ENCODE measurements at regions not wholly inside any gene's neighbourhood (a gene's known extent, or its start where the extent isn't known, plus 50 kb on each side); places are given as distances from the start of the nearest gene placed in this dataset.

DNA sequence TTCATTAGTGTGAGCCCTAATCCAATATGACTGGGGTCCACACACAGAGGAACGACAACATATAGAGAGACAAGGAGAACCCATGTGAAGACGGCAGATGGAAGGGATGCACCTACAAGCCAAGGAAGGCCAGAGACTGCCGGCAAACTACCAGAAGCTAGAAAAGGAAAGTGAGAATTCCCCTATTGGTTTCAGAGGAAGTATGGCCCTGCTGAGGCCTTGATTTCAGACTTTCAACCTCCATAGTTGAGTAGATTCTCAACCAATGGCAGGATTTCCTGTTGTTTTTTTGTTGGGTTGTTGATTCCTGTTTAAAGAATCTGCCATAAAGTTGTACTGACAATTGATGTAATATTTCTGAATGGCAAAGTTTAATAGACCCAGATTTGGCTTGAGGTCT is 241.5 kb downstream of the SATB2 start:
- no peaks in the 10 kb centered on the region for H3K4me1 Mint-ChIP-seq
- no peak for TF ChIP-seq CTCF (IDR thresholded peaks at IDR 0.05)
- no peak overlapping the region for H3K4me3 ChIP-seq (ENCODE audit: control extremely low read depth in 1 of 5, extremely low read depth in 1 of 5, insufficient read depth in 1 of 5, low read depth in 2 of 5, low read length in 4 of 5)
- H3K9ac ChIP-seq (ENCODE audit: low read length): no peak overlapping the region
- H3K79me2 ChIP-seq (ENCODE audit: control insufficient read depth, insufficient read depth, low read length): no peaks in the 10 kb centered on the region
- intact Hi-C loops (cut with micrococcal nuclease): no loop called here
- no peak for DNase-seq
- no peaks in the 10 kb centered on the region for H3K9me3 Mint-ChIP-seq (ENCODE audit: insufficient read depth)
- H3K27ac ChIP-seq (ENCODE audit: low read length in 2 of 2): no peak overlapping the region
- no peak overlapping the region for H3K4me3 Mint-ChIP-seq
- H4K20me1 ChIP-seq (ENCODE audit: control insufficient read depth, insufficient read depth, low read length, poor library complexity, severe bottlenecking): no peaks in the 10 kb centered on the region
- H3K4me2 ChIP-seq (replicated peaks; ENCODE audit: low read depth, low read length, poor library complexity, severe bottlenecking): no peak overlapping the region
- no peak overlapping the region for H2AFZ ChIP-seq (ENCODE audit: insufficient read depth, low read depth, low read length, poor library complexity, severe bottlenecking)
- H3K27me3 ChIP-seq (replicated peaks in 1 of 4; ENCODE audit: control extremely low read depth in 1 of 4, control insufficient read depth in 3 of 4, insufficient read depth in 4 of 4, low read length in 3 of 4): no peaks in the 10 kb centered on the region
- CTCF ChIA-PET: no interaction called here
- POLR2A ChIA-PET: no interaction called here
- WGBS (ENCODE audit: insufficient coverage): 100% methylated on average over 2 of the region's 3 CpGs
- peaks cover 0 to 2% (median 0%) of the 10 kb centered on the region in 3 donors for H3K9me3 ChIP-seq (ENCODE audit: control extremely low read depth in 1 of 3, control insufficient read depth in 2 of 3, insufficient read depth in 1 of 3, low read length in 2 of 3)
- H3K4me1 ChIP-seq (ENCODE audit: control insufficient read depth in 2 of 2, insufficient read depth in 2 of 2, low read length in 2 of 2): no peaks in the 10 kb centered on the region
- H3K27me3 Mint-ChIP-seq: no peaks in the 10 kb centered on the region
- no peak overlapping the region for H3K27ac Mint-ChIP-seq
- ATAC-seq (ENCODE audit: low read depth): no peak
- no peaks in the 10 kb centered on the region for H3K36me3 ChIP-seq (replicated peaks in 1 of 2; ENCODE audit: control extremely low read depth in 1 of 2, control insufficient read depth in 1 of 2, extremely low read depth in 1 of 2, insufficient read depth in 2 of 2, low read length in 1 of 2)

DNA sequence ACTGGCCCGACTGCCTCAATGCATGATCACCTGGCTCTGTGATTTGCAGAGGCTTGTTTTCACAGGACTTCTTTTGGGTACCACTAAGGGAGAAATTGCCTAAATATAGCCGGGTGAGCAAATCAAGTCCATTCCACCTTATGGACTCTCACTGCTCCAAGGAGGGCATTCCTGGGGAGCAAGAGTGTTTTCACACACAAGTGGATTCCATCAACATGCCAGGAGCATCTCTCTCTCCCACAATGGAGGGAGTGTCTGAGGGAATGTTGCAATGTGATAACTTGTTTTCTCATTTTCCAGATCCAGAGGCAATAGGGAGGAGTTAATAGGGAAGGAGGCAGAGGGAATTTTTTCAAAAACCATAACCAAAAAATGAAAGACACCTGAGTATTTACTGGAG is 250.7 kb downstream of the SATB2 start:
- Histone ChIP-seq H3K4me3 (ENCODE audit: control extremely low read depth in 1 of 5, extremely low read depth in 1 of 5, insufficient read depth in 1 of 5, low read depth in 2 of 5, low read length in 4 of 5) (no peak overlapping the region), H3K4me1 (ENCODE audit: control insufficient read depth in 2 of 2, insufficient read depth in 2 of 2, low read length in 2 of 2) (no peaks in the 10 kb centered on the region), H3K79me2 (ENCODE audit: control insufficient read depth, insufficient read depth, low read length) (no peaks in the 10 kb centered on the region), H3K36me3 (replicated peaks in 1 of 2; ENCODE audit: control extremely low read depth in 1 of 2, control insufficient read depth in 1 of 2, extremely low read depth in 1 of 2, insufficient read depth in 2 of 2, low read length in 1 of 2) (no peaks in the 10 kb centered on the region), H2AFZ (ENCODE audit: insufficient read depth, low read depth, low read length, poor library complexity, severe bottlenecking) (no peak overlapping the region), H3K9me3 (ENCODE audit: control extremely low read depth in 1 of 3, control insufficient read depth in 2 of 3, insufficient read depth in 1 of 3, low read length in 2 of 3) (peaks cover 0 to 3% (median 2%) of the 10 kb centered on the region in 3 donors), H3K27me3 (replicated peaks in 1 of 4; ENCODE audit: control extremely low read depth in 1 of 4, control insufficient read depth in 3 of 4, insufficient read depth in 4 of 4, low read length in 3 of 4) (no peaks in the 10 kb centered on the region), H4K20me1 (ENCODE audit: control insufficient read depth, insufficient read depth, low read length, poor library complexity, severe bottlenecking) (no peaks in the 10 kb centered on the region), H3K4me2 (replicated peaks; ENCODE audit: low read depth, low read length, poor library complexity, severe bottlenecking) (no peak overlapping the region), H3K9ac (ENCODE audit: low read length) (no peak overlapping the region), H3K27ac (ENCODE audit: low read length in 2 of 2) (no peak overlapping the region)
- Mint-ChIP-seq H3K27ac (no peak overlapping the region), H3K27me3 (no peaks in the 10 kb centered on the region), H3K4me3 (no peak overlapping the region), H3K4me1 (no peaks in the 10 kb centered on the region), H3K9me3 (ENCODE audit: insufficient read depth) (no peaks in the 10 kb centered on the region)
- ATAC-seq (ENCODE audit: low read depth) (no peak), DNase-seq (no peak)
- 100% methylated on average over 1 of the region's 2 CpGs for WGBS (ENCODE audit: insufficient coverage)
- intact Hi-C loops (cut with micrococcal nuclease): no loop called here
- POLR2A ChIA-PET: no interaction called here
- TF ChIP-seq CTCF (IDR thresholded peaks at IDR 0.05) (no peak), EZH2 (IDR thresholded peaks at IDR 0.05; ENCODE audit: borderline replicate concordance, insufficient read depth, low read depth, low read length, poor library complexity, severe bottlenecking) (no peak)
- CTCF ChIA-PET: no interaction called here
